Lung (tissue), 11 donors: ENCODE measurements at regions not wholly inside any gene's neighbourhood (a gene's known extent, or its start where the extent isn't known, plus 50 kb on each side); places are given as distances from the start of the nearest gene placed in this dataset.

Experiments
- ATAC-seq: fragments of 200-7000 bp; cut with Tn5 transposase; one replicate; pipeline ENCODE4 v1.9.1; 2020; ENCODE audit warnings: moderate number of reproducible peaks; ENCODE audit not compliant: insufficient read depth, low FRiP score
- DNase-seq, 3 donors: peaks; one replicate each; pipeline ENCODE4 v3.0.0-alpha.2; 2013 to 2017
- H3K27ac ChIP-seq, 2 donors: one replicate each; pipeline ENCODE4 v1.5.1; 2013; ENCODE audit warnings: mild to moderate bottlenecking in 2 of 2, moderate library complexity in 2 of 2, control low read depth in 1 of 2, inconsistent platforms in 1 of 2, low read depth in 1 of 2, low read length in 1 of 2
- H3K27me3 ChIP-seq, 3 donors: one replicate each; pipeline ENCODE4 v1.5.1; 2013; ENCODE audit warnings: low read length in 2 of 3; ENCODE audit not compliant: control insufficient read depth in 3 of 3, insufficient read depth in 3 of 3
- H3K36me3 ChIP-seq, 4 donors: one replicate each; pipeline ENCODE4 v1.5.1; 2013; ENCODE audit warnings: low read length in 4 of 4, mild to moderate bottlenecking in 1 of 4, moderate library complexity in 1 of 4; ENCODE audit not compliant: control insufficient read depth in 4 of 4, insufficient read depth in 4 of 4
- H3K4me1 ChIP-seq, 5 donors: one replicate each; pipeline ENCODE4 v1.5.1; 2013; ENCODE audit warnings: low read length in 5 of 5, mild to moderate bottlenecking in 2 of 5, moderate library complexity in 1 of 5; ENCODE audit not compliant: control insufficient read depth in 5 of 5, insufficient read depth in 5 of 5
- H3K4me3 ChIP-seq: one replicate; pipeline ENCODE4 v1.5.1; 2013; ENCODE audit warnings: mild to moderate bottlenecking, control low read depth, moderate library complexity
- H3K9ac ChIP-seq, 2 donors: one replicate each; pipeline ENCODE4 v1.5.1; 2013; ENCODE audit warnings: low read length in 2 of 2, control low read depth in 1 of 2; ENCODE audit not compliant: insufficient read depth in 1 of 2
- H3K9me3 ChIP-seq, 4 donors: one replicate each; pipeline ENCODE4 v1.5.1; 2013; ENCODE audit warnings: low read length in 3 of 4, mild to moderate bottlenecking in 1 of 4, moderate library complexity in 1 of 4; ENCODE audit not compliant: control insufficient read depth in 4 of 4, insufficient read depth in 3 of 4
- WGBS, 2 donors: extraction: QIAGEN DNeasy Blood & Tissue Kit; methylation state at CpG; one replicate each; pipeline ENCODE4 v1.1.7; 2013; 5-methylcytosine and 5-hydroxymethylcytosine counted together
- TF ChIP-seq, protein P1 (sequence below): IDR thresholded peaks from 2 replicates; pipeline ENCODE4 v1.5.1; 2012; ENCODE audit warnings: mild to moderate bottlenecking; ENCODE audit errors: control extremely low read depth, extremely low read depth
- donor health status: control.
- donor health status: control.
- donor health status: Bipolar disorder and iron deficiency.
- donor health status: healthy.
- donor health status: DM: yes; HTN: yes; CAD: no.

DNA sequence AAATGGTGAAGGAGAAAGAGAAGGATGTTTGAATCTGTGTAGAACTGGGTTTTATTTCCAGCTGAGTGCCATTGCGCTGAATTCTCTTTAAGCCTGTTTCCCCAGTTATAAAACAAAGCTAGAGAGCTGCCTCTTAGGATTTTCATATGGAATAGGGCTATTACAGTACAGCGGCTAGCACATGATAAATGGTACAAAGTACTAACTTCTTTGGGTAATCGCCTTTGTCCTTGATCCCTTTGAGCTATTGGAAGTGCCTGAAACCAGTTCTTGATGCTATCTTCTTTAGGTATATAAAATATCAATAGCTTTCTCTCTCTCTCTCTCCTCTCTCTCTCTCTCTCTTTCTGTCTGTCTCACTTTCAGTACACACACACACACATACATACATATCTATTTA lies 71.3 kb downstream of the SOX11 start:
- peaks cover 0 to 4% (median 0%) of the 10 kb centered on the region in 4 donors for H3K9me3 ChIP-seq
- WGBS, 2 donors: 91 to 93% methylated on average over 3 of the region's 3 CpGs
- H3K36me3 ChIP-seq: no peaks in the 10 kb centered on the region
- no peak overlapping the region for H3K9ac ChIP-seq
- ATAC-seq: no peak
- TF ChIP-seq, protein P1, sequence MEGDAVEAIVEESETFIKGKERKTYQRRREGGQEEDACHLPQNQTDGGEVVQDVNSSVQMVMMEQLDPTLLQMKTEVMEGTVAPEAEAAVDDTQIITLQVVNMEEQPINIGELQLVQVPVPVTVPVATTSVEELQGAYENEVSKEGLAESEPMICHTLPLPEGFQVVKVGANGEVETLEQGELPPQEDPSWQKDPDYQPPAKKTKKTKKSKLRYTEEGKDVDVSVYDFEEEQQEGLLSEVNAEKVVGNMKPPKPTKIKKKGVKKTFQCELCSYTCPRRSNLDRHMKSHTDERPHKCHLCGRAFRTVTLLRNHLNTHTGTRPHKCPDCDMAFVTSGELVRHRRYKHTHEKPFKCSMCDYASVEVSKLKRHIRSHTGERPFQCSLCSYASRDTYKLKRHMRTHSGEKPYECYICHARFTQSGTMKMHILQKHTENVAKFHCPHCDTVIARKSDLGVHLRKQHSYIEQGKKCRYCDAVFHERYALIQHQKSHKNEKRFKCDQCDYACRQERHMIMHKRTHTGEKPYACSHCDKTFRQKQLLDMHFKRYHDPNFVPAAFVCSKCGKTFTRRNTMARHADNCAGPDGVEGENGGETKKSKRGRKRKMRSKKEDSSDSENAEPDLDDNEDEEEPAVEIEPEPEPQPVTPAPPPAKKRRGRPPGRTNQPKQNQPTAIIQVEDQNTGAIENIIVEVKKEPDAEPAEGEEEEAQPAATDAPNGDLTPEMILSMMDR: no peak
- H3K27ac ChIP-seq: no peak overlapping the region
- H3K4me3 ChIP-seq: no peak overlapping the region
- H3K27me3 ChIP-seq: no peaks in the 10 kb centered on the region
- peaks cover 0 to 3% (median 0%) of the 10 kb centered on the region in 5 donors for H3K4me1 ChIP-seq
- no peak for DNase-seq

DNA sequence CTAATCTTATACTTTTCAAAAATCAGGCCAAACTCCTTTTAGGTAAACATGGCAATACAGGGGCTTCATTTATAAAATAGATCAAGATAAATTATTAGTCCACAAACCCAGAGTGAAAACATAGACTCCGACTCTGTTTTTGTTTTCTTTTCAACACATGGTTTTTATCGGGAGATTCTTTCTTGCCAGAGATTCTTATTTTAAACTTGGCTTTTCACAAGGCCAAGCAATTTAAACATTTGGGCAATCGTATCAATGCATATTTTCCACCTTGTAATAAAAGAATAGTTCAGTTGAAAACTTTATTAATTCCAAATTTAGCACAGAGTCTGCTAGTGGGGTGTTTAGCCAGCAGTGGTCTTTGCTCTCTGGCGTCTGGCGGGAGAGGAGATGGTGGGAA lies 71.9 kb downstream of the SOX11 start:
- no peak overlapping the region for H3K4me3 ChIP-seq
- peaks cover 0 to 3% (median 0%) of the 10 kb centered on the region in 5 donors for H3K4me1 ChIP-seq
- H3K27me3 ChIP-seq: no peaks in the 10 kb centered on the region
- TF ChIP-seq, protein P1: no peak
- no peak overlapping the region for H3K9ac ChIP-seq
- no peaks in the 10 kb centered on the region for H3K36me3 ChIP-seq
- ATAC-seq (no peak), DNase-seq (no peak)
- H3K9me3 ChIP-seq: peaks cover 0 to 3% (median 0%) of the 10 kb centered on the region in 4 donors
- no peak overlapping the region for H3K27ac ChIP-seq
- WGBS, 2 donors: 84 to 88% methylated on average over 5 of the region's 5 CpGs

DNA sequence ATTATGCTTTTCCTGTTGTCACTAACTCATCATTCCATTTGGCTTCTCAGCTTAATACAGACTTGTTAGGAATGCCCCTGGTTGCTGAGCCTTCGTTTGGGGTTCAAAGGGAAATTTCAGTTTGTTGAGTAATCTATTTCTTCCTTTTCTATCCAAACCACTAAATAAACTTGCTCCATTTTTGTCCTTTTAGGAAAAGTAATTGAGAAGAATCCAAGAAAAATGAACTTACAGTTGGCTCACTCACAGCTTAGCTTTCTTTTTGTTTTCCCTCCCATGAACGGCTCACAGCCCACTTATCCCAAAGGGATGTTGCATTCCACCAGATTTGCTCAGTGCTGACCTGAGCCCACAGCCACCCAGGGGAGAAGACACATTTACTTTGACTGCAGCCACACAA lies 73.9 kb downstream of the SOX11 start:
- DNase-seq: no peak
- Histone ChIP-seq H3K4me1 (peaks cover 0 to 3% (median 0%) of the 10 kb centered on the region in 5 donors), H3K9me3 (peaks cover 0 to 3% (median 0%) of the 10 kb centered on the region in 4 donors), H3K36me3 (no peaks in the 10 kb centered on the region), H3K9ac (no peak overlapping the region), H3K27me3 (no peaks in the 10 kb centered on the region), H3K27ac (no peak overlapping the region), H3K4me3 (no peak overlapping the region)
- TF ChIP-seq, protein P1: no peak
- WGBS, 2 donors: 56% methylated on average over 2 of the region's 2 CpGs
- no peak for ATAC-seq

DNA sequence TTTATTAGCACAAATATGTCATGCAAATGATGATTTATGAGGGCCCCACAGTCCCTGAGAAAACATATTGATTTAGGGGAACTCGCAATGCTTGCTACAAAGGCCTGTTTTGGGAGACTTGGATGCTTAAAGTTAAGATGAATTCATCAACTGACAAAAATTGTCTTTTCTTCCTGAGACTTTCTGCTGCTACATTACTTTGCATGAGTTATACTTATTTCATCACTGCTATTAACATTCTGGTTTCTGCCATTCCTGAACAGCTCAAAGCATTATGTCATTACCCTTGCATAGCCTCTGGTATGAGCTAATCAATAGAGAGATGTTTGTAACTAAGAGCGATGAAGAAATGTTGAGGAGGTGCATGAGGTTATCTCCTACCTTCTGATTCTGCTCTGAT lies 74.4 kb downstream of the SOX11 start:
- ATAC-seq (no peak), DNase-seq (no peak)
- 86 to 87% methylated on average over 2 of the region's 2 CpGs for WGBS, 2 donors
- no peaks in the 10 kb centered on the region for H3K36me3 ChIP-seq
- peaks cover 0 to 3% (median 0%) of the 10 kb centered on the region in 4 donors for H3K9me3 ChIP-seq
- peaks cover 0 to 3% (median 0%) of the 10 kb centered on the region in 5 donors for H3K4me1 ChIP-seq
- TF ChIP-seq, protein P1: no peak
- no peak overlapping the region for H3K9ac ChIP-seq
- no peak overlapping the region for H3K4me3 ChIP-seq
- no peak overlapping the region for H3K27ac ChIP-seq
- H3K27me3 ChIP-seq: no peaks in the 10 kb centered on the region
